ENCODE measurements at regions not wholly inside any gene's neighbourhood (a gene's known extent, or its start where the extent isn't known, plus 50 kb on each side); places are given as distances from the start of the nearest gene placed in this dataset.

DNA sequence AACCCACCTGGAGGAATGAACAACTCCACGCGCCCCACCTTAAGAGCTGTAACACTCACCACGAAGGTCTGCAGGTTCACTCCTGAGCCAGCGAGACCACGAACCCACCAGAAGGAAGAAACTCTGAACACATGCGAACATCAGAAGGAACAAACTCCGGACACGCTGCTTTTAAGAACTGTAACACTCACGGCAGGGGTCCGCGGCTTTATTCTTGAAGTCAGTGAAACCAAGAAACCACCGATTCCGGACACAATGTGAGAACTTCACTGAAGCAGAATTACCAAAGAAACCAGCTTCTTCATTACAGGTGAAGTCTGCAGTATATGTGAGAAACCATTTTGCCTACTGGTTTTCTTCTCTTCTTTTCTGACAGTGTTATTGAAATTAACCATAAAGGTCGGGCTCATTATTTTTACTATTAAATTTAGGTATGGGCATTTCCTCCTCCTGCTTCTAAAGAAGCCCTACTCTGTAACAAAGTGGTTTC is 303.0 kb downstream of the KCNA4 start:
- no peak for ATAC-seq
- TF ChIP-seq GLIS3 (CRISPR knock-in tag; IDR thresholded peaks at IDR 0.05): no peak
- no peak for TF ChIP-seq BACH2 (CRISPR knock-in tag; IDR thresholded peaks at IDR 0.05; ENCODE audit: borderline replicate concordance)
- TF ChIP-seq ZNF565 (CRISPR knock-in tag; conservative IDR thresholded peaks at IDR 0.05; ENCODE audit: low read depth): no peak
- no peak for TF ChIP-seq SNAI2 (CRISPR knock-in tag; IDR thresholded peaks at IDR 0.05)
- no peak for TF ChIP-seq ZC3H10 (CRISPR knock-in tag; IDR thresholded peaks at IDR 0.05)
- TF ChIP-seq, protein P1, sequence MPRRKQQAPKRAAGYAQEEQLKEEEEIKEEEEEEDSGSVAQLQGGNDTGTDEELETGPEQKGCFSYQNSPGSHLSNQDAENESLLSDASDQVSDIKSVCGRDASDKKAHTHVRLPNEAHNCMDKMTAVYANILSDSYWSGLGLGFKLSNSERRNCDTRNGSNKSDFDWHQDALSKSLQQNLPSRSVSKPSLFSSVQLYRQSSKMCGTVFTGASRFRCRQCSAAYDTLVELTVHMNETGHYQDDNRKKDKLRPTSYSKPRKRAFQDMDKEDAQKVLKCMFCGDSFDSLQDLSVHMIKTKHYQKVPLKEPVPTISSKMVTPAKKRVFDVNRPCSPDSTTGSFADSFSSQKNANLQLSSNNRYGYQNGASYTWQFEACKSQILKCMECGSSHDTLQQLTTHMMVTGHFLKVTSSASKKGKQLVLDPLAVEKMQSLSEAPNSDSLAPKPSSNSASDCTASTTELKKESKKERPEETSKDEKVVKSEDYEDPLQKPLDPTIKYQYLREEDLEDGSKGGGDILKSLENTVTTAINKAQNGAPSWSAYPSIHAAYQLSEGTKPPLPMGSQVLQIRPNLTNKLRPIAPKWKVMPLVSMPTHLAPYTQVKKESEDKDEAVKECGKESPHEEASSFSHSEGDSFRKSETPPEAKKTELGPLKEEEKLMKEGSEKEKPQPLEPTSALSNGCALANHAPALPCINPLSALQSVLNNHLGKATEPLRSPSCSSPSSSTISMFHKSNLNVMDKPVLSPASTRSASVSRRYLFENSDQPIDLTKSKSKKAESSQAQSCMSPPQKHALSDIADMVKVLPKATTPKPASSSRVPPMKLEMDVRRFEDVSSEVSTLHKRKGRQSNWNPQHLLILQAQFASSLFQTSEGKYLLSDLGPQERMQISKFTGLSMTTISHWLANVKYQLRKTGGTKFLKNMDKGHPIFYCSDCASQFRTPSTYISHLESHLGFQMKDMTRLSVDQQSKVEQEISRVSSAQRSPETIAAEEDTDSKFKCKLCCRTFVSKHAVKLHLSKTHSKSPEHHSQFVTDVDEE (CRISPR knock-in tag; IDR thresholded peaks at IDR 0.05): no peak
- TF ChIP-seq ZFP3 (CRISPR knock-in tag; IDR thresholded peaks at IDR 0.05): no peak
- TF ChIP-seq OSR1 (CRISPR knock-in tag; IDR thresholded peaks at IDR 0.05): no peak
- TF ChIP-seq, protein P2, sequence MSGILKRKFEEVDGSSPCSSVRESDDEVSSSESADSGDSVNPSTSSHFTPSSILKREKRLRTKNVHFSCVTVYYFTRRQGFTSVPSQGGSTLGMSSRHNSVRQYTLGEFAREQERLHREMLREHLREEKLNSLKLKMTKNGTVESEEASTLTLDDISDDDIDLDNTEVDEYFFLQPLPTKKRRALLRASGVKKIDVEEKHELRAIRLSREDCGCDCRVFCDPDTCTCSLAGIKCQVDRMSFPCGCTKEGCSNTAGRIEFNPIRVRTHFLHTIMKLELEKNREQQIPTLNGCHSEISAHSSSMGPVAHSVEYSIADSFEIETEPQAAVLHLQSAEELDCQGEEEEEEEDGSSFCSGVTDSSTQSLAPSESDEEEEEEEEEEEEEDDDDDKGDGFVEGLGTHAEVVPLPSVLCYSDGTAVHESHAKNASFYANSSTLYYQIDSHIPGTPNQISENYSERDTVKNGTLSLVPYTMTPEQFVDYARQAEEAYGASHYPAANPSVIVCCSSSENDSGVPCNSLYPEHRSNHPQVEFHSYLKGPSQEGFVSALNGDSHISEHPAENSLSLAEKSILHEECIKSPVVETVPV (CRISPR knock-in tag; IDR thresholded peaks at IDR 0.05): no peak
- TF ChIP-seq, protein P3, sequence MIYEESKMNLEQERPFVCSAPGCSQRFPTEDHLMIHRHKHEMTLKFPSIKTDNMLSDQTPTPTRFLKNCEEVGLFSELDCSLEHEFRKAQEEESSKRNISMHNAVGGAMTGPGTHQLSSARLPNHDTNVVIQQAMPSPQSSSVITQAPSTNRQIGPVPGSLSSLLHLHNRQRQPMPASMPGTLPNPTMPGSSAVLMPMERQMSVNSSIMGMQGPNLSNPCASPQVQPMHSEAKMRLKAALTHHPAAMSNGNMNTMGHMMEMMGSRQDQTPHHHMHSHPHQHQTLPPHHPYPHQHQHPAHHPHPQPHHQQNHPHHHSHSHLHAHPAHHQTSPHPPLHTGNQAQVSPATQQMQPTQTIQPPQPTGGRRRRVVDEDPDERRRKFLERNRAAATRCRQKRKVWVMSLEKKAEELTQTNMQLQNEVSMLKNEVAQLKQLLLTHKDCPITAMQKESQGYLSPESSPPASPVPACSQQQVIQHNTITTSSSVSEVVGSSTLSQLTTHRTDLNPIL (CRISPR knock-in tag; IDR thresholded peaks at IDR 0.05; ENCODE audit: low read depth): no peak
- TF ChIP-seq, protein P4, sequence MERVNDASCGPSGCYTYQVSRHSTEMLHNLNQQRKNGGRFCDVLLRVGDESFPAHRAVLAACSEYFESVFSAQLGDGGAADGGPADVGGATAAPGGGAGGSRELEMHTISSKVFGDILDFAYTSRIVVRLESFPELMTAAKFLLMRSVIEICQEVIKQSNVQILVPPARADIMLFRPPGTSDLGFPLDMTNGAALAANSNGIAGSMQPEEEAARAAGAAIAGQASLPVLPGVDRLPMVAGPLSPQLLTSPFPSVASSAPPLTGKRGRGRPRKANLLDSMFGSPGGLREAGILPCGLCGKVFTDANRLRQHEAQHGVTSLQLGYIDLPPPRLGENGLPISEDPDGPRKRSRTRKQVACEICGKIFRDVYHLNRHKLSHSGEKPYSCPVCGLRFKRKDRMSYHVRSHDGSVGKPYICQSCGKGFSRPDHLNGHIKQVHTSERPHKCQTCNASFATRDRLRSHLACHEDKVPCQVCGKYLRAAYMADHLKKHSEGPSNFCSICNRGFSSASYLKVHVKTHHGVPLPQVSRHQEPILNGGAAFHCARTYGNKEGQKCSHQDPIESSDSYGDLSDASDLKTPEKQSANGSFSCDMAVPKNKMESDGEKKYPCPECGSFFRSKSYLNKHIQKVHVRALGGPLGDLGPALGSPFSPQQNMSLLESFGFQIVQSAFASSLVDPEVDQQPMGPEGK (CRISPR knock-in tag; IDR thresholded peaks at IDR 0.05; ENCODE audit: borderline replicate concordance): no peak
- no peak for TF ChIP-seq TCF4 (CRISPR knock-in tag; IDR thresholded peaks at IDR 0.05; ENCODE audit: borderline replicate concordance)
- TF ChIP-seq RARB (CRISPR knock-in tag; IDR thresholded peaks at IDR 0.05): no peak
- TF ChIP-seq ZFP30 (CRISPR knock-in tag; IDR thresholded peaks at IDR 0.05): no peak
- no peak for TF ChIP-seq CSDC2 (CRISPR knock-in tag; IDR thresholded peaks at IDR 0.05)
- TF ChIP-seq ISL1 (CRISPR knock-in tag; IDR thresholded peaks at IDR 0.05): no peak
- no peak for TF ChIP-seq ESRRG (CRISPR knock-in tag; IDR thresholded peaks at IDR 0.05)

DNA sequence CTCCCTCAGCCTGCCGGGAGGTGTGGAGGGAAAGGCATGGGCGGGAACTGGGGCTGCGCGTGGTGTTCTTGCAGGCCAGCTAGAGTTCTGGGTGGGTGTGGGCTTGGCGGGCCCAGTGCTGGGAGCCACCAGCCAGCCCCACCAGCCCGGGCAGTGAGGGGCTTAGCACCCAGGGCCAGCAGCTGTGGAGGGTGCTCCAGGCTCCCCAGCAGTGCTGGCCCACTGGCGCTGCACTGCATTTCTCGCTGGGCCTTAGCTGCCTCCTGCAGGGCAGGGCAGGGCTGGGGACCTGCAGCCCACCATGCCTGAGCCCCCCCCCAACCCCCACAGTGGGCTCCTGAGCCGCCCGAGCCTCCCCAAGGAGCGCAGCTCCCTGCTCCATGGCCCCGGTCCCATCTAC is 304.2 kb downstream of the KCNA4 start:
- no peak for ATAC-seq
- TF ChIP-seq GLIS3 (CRISPR knock-in tag; IDR thresholded peaks at IDR 0.05) (no peak), TOX (CRISPR knock-in tag; IDR thresholded peaks at IDR 0.05; ENCODE audit: borderline replicate concordance) (no peak), ZC3H10 (CRISPR knock-in tag; IDR thresholded peaks at IDR 0.05) (no peak), BACH2 (CRISPR knock-in tag; IDR thresholded peaks at IDR 0.05; ENCODE audit: borderline replicate concordance) (no peak)

DNA sequence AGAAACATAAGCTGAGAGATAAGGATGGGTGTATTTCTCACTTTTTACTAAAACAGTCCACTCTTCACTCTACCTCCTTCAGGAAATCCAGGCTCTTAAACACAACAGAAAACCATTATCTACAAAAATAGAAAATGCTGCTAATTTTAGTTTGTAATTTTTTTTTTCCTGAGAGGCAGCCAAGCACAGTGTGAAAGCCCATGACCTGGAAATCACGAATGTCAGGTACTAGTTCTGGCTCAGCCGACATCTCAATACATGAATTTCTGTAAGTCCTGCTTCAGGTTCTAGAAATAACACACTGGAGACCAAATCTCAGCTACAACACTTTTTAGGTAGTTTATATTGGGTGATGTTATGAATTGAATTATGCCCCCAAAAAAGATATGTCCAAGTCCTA is 308.9 kb downstream of the KCNA4 start:
- no peak for TF ChIP-seq OSR1 (CRISPR knock-in tag; IDR thresholded peaks at IDR 0.05)
- no peak for TF ChIP-seq SNAI2 (CRISPR knock-in tag; IDR thresholded peaks at IDR 0.05)
- TF ChIP-seq, protein P5, sequence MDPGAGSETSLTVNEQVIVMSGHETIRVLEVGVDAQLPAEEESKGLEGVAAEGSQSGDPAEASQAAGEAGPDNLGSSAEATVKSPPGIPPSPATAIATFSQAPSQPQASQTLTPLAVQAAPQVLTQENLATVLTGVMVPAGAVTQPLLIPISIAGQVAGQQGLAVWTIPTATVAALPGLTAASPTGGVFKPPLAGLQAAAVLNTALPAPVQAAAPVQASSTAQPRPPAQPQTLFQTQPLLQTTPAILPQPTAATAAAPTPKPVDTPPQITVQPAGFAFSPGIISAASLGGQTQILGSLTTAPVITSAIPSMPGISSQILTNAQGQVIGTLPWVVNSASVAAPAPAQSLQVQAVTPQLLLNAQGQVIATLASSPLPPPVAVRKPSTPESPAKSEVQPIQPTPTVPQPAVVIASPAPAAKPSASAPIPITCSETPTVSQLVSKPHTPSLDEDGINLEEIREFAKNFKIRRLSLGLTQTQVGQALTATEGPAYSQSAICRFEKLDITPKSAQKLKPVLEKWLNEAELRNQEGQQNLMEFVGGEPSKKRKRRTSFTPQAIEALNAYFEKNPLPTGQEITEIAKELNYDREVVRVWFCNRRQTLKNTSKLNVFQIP (CRISPR knock-in tag; IDR thresholded peaks at IDR 0.05; ENCODE audit: borderline replicate concordance, low read depth): no peak
- TF ChIP-seq, protein P1 (CRISPR knock-in tag; IDR thresholded peaks at IDR 0.05): no peak
- no peak for TF ChIP-seq ESRRG (CRISPR knock-in tag; IDR thresholded peaks at IDR 0.05)
- no peak for ATAC-seq
